SK-N-DZ (cell line): ENCODE measurements at regions not wholly inside any gene's neighbourhood (a gene's known extent, or its start where the extent isn't known, plus 50 kb on each side); places are given as distances from the start of the nearest gene placed in this dataset.
A peak's percentile ranks its signal among the peaks of the same experiment; 100 is the strongest.

Source experiments
- DNase-seq: peaks from one replicate; pipeline ENCODE4 v3.0.0-alpha.2; 2015; ENCODE audit warnings: low spot score

DNA sequence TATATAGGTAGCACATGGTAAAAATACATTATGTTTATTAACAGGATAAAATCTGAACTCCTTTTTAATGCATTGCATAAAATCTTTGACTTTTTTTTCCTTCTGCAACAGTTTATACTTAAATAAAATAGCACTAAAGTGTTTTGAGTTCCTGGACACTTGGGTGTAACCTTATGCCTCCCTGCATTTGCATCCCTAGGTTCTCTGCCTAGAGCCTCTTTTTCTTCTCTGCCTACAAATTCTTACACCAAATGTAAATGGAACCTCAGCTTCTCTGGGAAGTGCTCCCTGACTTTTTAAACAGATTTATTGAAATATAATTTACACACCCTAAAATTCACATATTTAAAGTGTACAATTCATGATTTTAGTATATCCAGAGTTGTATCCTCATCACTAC lies 1017.6 kb downstream of the CNTNAP5 start:
- no peak for DNase-seq

GRCh38 chr2:125070726-125071505 lies 1045.8 kb downstream of the CNTNAP5 start:
- no peak for DNase-seq

GRCh38 chr2:125073440-125073839 lies 1048.4 kb downstream of the CNTNAP5 start:
- DNase-seq, result no peak

GRCh38 chr2:125085904-125086303 lies 1060.8 kb downstream of the CNTNAP5 start:
- no peak for DNase-seq

GRCh38 chr2:125086313-125087184 lies 1061.5 kb downstream of the CNTNAP5 start:
- DNase-seq, result no peak

- no peak for DNase-seq
Observed at GRCh38 chr2:125092276-125093009, 1067.4 kb downstream of the CNTNAP5 start.

- DNase-seq, result no peak
Observed at GRCh38 chr2:125095826-125096225, 1070.7 kb downstream of the CNTNAP5 start.

DNA sequence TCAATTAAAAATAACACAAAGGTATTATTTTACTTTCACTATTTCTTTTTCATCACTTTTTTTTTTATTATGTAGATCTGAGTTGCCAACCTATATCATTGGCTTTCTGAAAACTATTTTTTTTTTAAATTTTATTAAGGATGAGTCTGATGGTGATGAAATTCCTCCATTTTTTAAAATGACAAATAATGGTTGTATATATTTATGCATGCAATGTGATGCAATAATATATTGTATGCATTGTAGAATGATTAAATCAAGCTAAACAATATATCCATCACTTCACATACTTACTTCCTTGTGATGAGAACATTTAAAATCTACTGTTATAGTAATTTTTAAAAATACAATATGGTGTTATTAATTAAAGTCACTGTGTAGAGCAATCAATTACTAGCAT lies 1081.6 kb downstream of the CNTNAP5 start:
- DNase-seq, result no peak

GRCh38 chr2:125107446-125107845 lies 1082.4 kb downstream of the CNTNAP5 start:
- no peak for DNase-seq

GRCh38 chr2:125108251-125108650 lies 1083.2 kb downstream of the CNTNAP5 start:
- DNase-seq, result no peak

DNA sequence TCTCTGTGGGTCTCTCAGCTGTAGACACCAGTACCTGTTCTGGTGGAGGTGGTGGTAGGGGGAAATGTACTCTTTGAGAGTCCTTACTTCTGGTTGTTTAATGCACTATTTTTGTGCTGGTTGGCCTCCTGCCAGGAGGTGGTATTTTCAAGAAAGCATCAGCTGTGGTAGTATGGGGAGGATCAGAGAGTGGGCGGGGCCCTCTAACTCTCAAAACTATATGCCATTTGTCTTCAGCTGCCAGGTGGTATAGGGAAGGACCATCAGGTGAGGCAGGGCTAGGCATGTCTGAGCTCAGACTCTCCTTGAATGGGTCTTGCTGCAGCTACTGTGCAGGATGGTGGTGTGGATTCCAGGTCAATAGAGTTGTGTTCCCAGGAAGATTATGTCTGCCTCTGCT lies 1100.8 kb downstream of the CNTNAP5 start:
- DNase-seq, result no peak

- no peak for DNase-seq
Observed at GRCh38 chr2:125160947-125161346, 1135.9 kb downstream of the CNTNAP5 start.

GRCh38 chr2:125167152-125167551 lies 1142.1 kb downstream of the CNTNAP5 start:
- DNase-seq, result no peak

DNA sequence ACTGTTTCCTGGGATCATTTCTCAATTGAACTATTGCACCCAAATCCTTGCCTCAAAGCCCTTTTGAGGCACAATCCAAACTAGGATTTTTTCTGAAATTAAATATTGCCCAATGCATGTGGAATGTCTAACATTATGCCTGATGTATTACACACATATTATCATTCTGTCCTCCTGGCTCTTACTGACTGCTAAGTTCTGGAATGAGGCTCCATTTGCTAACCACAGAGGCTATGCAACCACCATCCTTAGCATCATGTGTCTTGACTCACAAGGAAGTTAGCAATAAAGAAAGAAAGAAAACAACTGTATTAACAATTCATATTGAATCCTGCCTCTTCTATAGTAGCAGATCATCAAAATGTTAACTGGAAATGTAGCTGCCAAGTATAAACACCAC lies 1142.7 kb downstream of the CNTNAP5 start:
- DNase-seq, result no peak

DNA sequence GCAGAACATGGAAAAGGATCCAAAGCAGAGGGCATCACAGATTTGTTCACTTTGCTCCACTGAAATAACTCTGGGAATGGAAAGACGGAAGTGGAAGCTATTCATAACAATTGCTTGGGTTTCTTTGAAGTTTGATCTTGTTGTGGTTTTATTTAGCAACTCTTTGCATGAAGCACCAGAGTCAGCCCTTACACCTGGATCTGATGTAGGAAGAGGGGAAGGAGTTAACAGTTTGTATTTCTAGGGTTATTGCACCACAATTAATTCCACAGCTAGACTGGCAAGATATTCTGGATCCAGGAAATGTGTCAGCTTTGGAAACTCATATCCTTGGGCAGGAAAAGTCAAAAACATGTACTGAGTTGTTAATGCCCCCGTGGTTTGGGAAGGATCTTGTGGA lies 1143.4 kb downstream of the CNTNAP5 start:
- DNase-seq, result no peak

DNA sequence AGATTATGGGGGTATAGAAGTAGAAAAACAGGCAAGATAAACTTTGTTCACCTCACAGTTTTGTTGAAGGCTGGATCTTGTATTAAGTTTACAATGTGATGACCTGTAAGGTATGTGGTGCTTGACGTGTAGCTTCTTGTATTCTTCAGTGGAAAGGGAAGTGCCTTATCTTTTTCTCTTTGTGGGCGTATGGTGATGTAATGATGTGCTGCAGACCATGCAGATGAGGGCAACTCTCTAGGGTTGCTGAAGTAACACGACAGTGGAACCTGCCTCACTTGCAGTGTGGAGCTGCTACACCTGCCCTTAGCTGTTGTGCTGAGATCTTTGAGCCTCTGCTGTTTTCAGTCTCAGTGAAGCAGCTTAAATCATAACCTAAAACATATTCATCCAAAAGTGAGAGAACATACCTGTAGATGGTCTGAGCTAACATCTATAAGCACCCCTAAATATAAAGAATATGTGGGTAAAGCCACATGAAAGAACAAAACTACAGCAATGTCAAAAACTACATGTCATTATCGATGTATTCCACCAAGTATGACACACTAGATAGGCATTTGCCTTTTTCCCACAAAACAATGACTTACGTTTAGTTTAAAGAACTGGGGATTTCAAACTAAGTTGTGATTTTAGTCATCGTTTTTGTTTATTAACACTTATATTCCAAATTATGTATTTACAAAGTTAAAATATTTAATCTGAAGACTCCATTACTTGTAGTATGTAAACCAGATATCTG lies 1144.1 kb downstream of the CNTNAP5 start:
- no peak for DNase-seq

DNA sequence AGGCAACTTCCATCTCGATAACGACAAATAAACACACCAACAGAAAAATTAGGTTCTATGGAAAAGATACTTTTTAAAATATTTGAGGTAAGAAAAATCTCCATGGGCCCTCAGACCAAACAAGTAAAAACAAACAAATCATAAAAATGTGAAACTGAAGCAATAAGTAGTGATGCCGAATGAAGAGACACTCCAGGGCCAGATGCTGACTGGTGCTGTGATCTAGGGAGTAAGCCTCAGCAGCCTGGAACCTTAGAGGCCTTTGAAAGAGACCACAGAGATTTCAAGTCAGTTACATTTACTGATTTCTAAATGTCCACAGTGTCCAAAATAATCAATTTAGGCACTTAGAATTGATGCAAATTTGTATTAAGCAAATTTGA lies 1144.7 kb downstream of the CNTNAP5 start:
- DNase-seq, result no peak

DNA sequence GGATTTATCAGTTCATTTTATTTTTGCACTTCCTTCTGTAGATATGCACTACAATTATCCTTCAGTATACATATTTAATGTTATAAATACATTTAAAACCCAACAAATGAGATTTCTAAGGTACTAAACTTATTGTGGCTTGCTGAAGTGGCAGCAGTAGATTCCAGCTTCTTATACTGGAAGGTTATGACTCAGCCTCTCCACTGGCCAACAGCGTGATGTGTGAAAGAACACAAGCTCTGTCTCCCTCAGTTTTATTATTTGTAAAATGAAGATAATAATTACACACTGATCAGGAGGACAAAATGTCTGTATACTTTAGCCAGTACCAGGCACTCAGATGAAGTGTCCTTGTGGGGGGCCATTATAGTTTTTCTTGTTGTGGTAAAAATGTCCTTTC lies 1147.1 kb downstream of the CNTNAP5 start:
- no peak for DNase-seq

DNA sequence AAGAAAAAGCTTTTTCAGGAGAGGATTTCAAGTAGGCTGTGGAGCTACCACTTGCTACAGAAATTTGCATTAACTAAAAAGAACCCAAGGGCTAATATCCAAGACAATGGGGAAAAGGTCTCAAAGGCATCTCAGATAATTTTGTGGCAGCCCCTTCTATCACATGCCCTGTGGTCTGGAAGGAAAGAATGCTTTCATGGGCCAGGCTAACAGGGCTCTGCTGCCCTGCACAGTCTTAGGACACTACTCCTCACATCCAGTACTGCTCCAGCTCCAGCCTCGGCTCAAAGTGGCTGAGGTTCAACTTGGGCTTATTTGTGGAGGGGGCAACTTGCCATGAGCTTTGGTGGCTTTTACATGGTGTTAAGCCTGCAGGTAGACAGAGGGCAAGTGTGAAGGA lies 1150.3 kb downstream of the CNTNAP5 start:
- no peak for DNase-seq

GRCh38 chr2:125185691-125186270 lies 1160.7 kb downstream of the CNTNAP5 start:
- peak; percentile 12 for DNase-seq

- DNase-seq, result no peak
Observed at GRCh38 chr2:125207431-125207830, 1182.3 kb downstream of the CNTNAP5 start.
